Endothelial cell of umbilical vein (primary cell): ENCODE measurements at regions not wholly inside any gene's neighbourhood (a gene's known extent, or its start where the extent isn't known, plus 50 kb on each side); places are given as distances from the start of the nearest gene placed in this dataset.

Experiments
- CTCF ChIP-seq, 2 donors: IDR thresholded peaks; 1 replicate in 1 of 2; 2 replicates in 1 of 2; pipeline ENCODE4 v1.5.1; 2011; ENCODE audit warnings: low read length in 2 of 2, mild to moderate bottlenecking in 2 of 2, moderate library complexity in 2 of 2, control low read depth in 1 of 2, inconsistent platforms in 1 of 2, low read depth in 1 of 2; ENCODE audit not compliant: insufficient read depth in 1 of 2; ENCODE audit errors: extremely low read depth in 1 of 2
- POLR2A ChIP-seq: IDR thresholded peaks from 2 replicates; pipeline ENCODE4 v1.6.1; 2012; ENCODE audit warnings: low read depth, mild to moderate bottlenecking, control low read depth, low read length
- POLR2AphosphoS5 ChIP-seq: IDR thresholded peaks from 2 replicates; pipeline ENCODE4 v1.6.1; 2012; ENCODE audit warnings: low read depth, mild to moderate bottlenecking, control low read depth, low read length, moderate library complexity; ENCODE audit not compliant: insufficient read depth

DNA sequence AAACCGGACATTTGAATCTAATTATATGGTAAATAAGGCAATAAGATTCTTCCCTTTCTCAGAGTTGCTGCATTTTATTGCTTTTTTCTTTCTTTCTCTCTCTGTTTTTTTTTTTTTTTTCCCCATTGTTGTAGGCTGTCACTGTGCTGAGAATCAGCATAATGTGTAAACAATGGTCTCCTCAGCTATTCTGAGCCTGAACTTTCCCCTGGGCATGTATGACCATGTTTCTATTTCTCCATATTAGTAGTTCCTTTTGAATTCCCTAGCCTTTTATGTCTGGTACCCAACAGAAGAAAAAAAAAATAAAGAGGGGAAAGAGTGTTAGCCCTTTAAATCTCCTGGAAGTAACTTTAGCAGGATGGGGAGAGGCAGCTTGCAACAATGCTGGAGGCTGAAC, 1862.5 kb downstream of the SUCLG1 start:
- TF ChIP-seq CTCF (IDR thresholded peaks at IDR 0.05; ENCODE audit: extremely low read depth in 1 of 2, insufficient read depth in 1 of 2, low read depth in 1 of 2, low read length in 2 of 2), result no peak
- no peak for TF ChIP-seq POLR2AphosphoS5
- no peak for TF ChIP-seq POLR2A
